H9 (cell line): ENCODE measurements at regions not wholly inside any gene's neighbourhood (a gene's known extent, or its start where the extent isn't known, plus 50 kb on each side); places are given as distances from the start of the nearest gene placed in this dataset.

Experiments
- DNase-seq: peaks from one replicate; pipeline ENCODE4 v3.0.0-alpha.2; 2017
- H2AFZ ChIP-seq: one replicate; pipeline ENCODE4 v1.6.1; 2013; ENCODE audit warnings: mild to moderate bottlenecking, low read length, control low read depth, moderate library complexity
- H2AK5ac ChIP-seq: 2 replicates; pipeline ENCODE4 v1.6.1; 2013; ENCODE audit warnings: low read length, control low read depth, mixed read lengths; ENCODE audit not compliant: insufficient read length
- H2BK120ac ChIP-seq: one replicate; pipeline ENCODE4 v1.6.1; 2013; ENCODE audit warnings: low read depth, mild to moderate bottlenecking, low read length, control low read depth, inconsistent platforms; ENCODE audit not compliant: poor library complexity, severe bottlenecking
- H2BK12ac ChIP-seq: 2 replicates; pipeline ENCODE4 v1.6.1; 2013; ENCODE audit warnings: low read length, control low read depth, mixed read lengths, low read depth; ENCODE audit not compliant: insufficient read length
- H2BK15ac ChIP-seq: 2 replicates; pipeline ENCODE4 v1.6.1; 2013; ENCODE audit warnings: low read depth, low read length, control low read depth
- H2BK20ac ChIP-seq: one replicate; pipeline ENCODE4 v1.6.1; 2013; ENCODE audit warnings: low read depth, mild to moderate bottlenecking, low read length, control low read depth, inconsistent platforms; ENCODE audit not compliant: poor library complexity, severe bottlenecking
- H2BK5ac ChIP-seq: 2 replicates; pipeline ENCODE4 v1.6.1; 2013; ENCODE audit warnings: low read length, control low read depth, mixed read lengths; ENCODE audit not compliant: insufficient read length
- H3K14ac ChIP-seq: 2 replicates; pipeline ENCODE4 v1.6.1; 2013; ENCODE audit warnings: low read length, control low read depth; ENCODE audit not compliant: insufficient read depth
- H3K18ac ChIP-seq: 2 replicates; pipeline ENCODE4 v1.6.1; 2013; ENCODE audit warnings: low read depth, mild to moderate bottlenecking, mixed read lengths, low read length, control low read depth; ENCODE audit not compliant: insufficient read length
- H3K23ac ChIP-seq: 2 replicates; pipeline ENCODE4 v1.6.1; 2013; ENCODE audit warnings: low read length, control low read depth, mixed read lengths, low read depth; ENCODE audit not compliant: insufficient read length
- H3K23me2 ChIP-seq: 2 replicates; pipeline ENCODE4 v1.6.1; 2013; ENCODE audit warnings: low read depth, mild to moderate bottlenecking, mixed read lengths, low read length, control low read depth; ENCODE audit not compliant: insufficient read length, poor library complexity, severe bottlenecking
- H3K27ac ChIP-seq: 2 replicates; pipeline ENCODE4 v1.5.1; 2013; ENCODE audit warnings: low read length, control low read depth, mixed read lengths, low read depth; ENCODE audit not compliant: insufficient read length
- H3K27me3 ChIP-seq: 2 replicates; pipeline ENCODE4 v1.6.1; 2013; ENCODE audit warnings: low read length, control low read depth, inconsistent platforms; ENCODE audit not compliant: insufficient read depth
- H3K4ac ChIP-seq: 2 replicates; pipeline ENCODE4 v1.6.1; 2013; ENCODE audit warnings: low read depth, mild to moderate bottlenecking, control low read depth, inconsistent platforms, low read length, moderate library complexity
- H3K4me1 ChIP-seq: 2 replicates; pipeline ENCODE4 v1.6.1; 2013; ENCODE audit warnings: low read length, control low read depth, inconsistent platforms; ENCODE audit not compliant: insufficient read depth
- H3K4me2 ChIP-seq: 2 replicates; pipeline ENCODE4 v1.6.1; 2013; ENCODE audit warnings: low read length, control low read depth, mixed read lengths; ENCODE audit not compliant: insufficient read length, insufficient read depth
- H3K56ac ChIP-seq: 2 replicates; pipeline ENCODE4 v1.6.1; 2013; ENCODE audit warnings: low read depth, mild to moderate bottlenecking, mixed read lengths, low read length, control low read depth; ENCODE audit not compliant: insufficient read length
- H3K79me1 ChIP-seq: 2 replicates; pipeline ENCODE4 v1.6.1; 2013; ENCODE audit warnings: low read depth, mild to moderate bottlenecking, moderate library complexity, low read length, control low read depth, inconsistent platforms; ENCODE audit not compliant: insufficient read depth, poor library complexity, severe bottlenecking
- H3K79me2 ChIP-seq: 2 replicates; pipeline ENCODE4 v1.6.1; 2013; ENCODE audit warnings: low read length, control low read depth, inconsistent platforms; ENCODE audit not compliant: insufficient read depth
- H3K9ac ChIP-seq: 2 replicates; pipeline ENCODE4 v1.6.1; 2013; ENCODE audit warnings: low read length, control low read depth, mixed read lengths; ENCODE audit not compliant: insufficient read length; ENCODE audit errors: extremely low read depth
- H3K9me3 ChIP-seq: one replicate; pipeline ENCODE4 v1.6.1; 2013; ENCODE audit warnings: low read depth, low read length, inconsistent platforms; ENCODE audit not compliant: control insufficient read depth
- H3T11ph ChIP-seq: one replicate; pipeline ENCODE4 v1.6.1; 2013; ENCODE audit warnings: mild to moderate bottlenecking, low read length, control low read depth, inconsistent platforms
- H4K20me1 ChIP-seq: one replicate; pipeline ENCODE4 v1.6.1; 2013; ENCODE audit not compliant: control insufficient read depth, insufficient read length, insufficient read depth
- H4K5ac ChIP-seq: 2 replicates; pipeline ENCODE4 v1.6.1; 2013; ENCODE audit warnings: low read depth, mild to moderate bottlenecking, mixed read lengths, low read length, control low read depth; ENCODE audit not compliant: insufficient read length
- H4K8ac ChIP-seq: replicated peaks from 2 replicates; pipeline ENCODE4 v1.6.1; 2013; ENCODE audit warnings: low read length, control low read depth, mixed read lengths, low read depth; ENCODE audit not compliant: insufficient read length
- H4K91ac ChIP-seq: 2 replicates; pipeline ENCODE4 v1.6.1; 2013; ENCODE audit warnings: low read depth, mild to moderate bottlenecking, moderate library complexity, mixed read lengths, low read length, control low read depth; ENCODE audit not compliant: insufficient read length
- H3K27ac Mint-ChIP-seq, 3 experiments: 2 replicates in 2 of 3; 3 replicates in 1 of 3; pipeline ENCODE4 v1.8.0; 2020 to 2021; ENCODE audit warnings: mixed read lengths in 3 of 3, mild to moderate bottlenecking in 1 of 3, moderate library complexity in 1 of 3
- H3K27me3 Mint-ChIP-seq: 2 replicates; pipeline ENCODE4 v1.8.0; 2021; ENCODE audit warnings: low read depth, mild to moderate bottlenecking, moderate library complexity, mixed read lengths
- H3K36me3 Mint-ChIP-seq, 3 experiments: 2 replicates in 2 of 3; 3 replicates in 1 of 3; pipeline ENCODE4 v1.8.0; 2020 to 2021; ENCODE audit warnings: low read depth in 3 of 3, mixed read lengths in 3 of 3; ENCODE audit not compliant: insufficient read depth in 1 of 3
- H3K4me1 Mint-ChIP-seq, 2 experiments: 2 replicates each; pipeline ENCODE4 v1.8.0; 2020; ENCODE audit warnings: mixed read lengths in 2 of 2
- H3K4me3 Mint-ChIP-seq, 2 experiments: 2 replicates in 1 of 2; 3 replicates in 1 of 2; pipeline ENCODE4 v1.8.0; 2020 to 2021; ENCODE audit warnings: mild to moderate bottlenecking in 2 of 2, mixed read lengths in 2 of 2, moderate library complexity in 1 of 2
- H3K9me3 Mint-ChIP-seq, 2 experiments: 2 replicates in 1 of 2; 3 replicates in 1 of 2; pipeline ENCODE4 v1.8.0; 2020; ENCODE audit warnings: mild to moderate bottlenecking in 2 of 2, mixed read lengths in 2 of 2, moderate library complexity in 1 of 2
- CTCF ChIP-seq: fragments of 200-600 bp; sonication (generic); conservative IDR thresholded peaks from 3 replicates; pipeline ENCODE4 v1.8.0; 2021; ENCODE audit warnings: antibody characterized with exemption, mild to moderate bottlenecking
- WGBS: extraction: QIAGEN DNeasy Blood & Tissue Kit; methylation state at CpG from one replicate; pipeline ENCODE4 v1.1.7; 2013; ENCODE audit warnings: missing lambda C conversion rate, low lambda C conversion rate, mixed read lengths; ENCODE audit not compliant: insufficient read length; ENCODE audit errors: extremely low coverage; 5-methylcytosine and 5-hydroxymethylcytosine counted together

DNA sequence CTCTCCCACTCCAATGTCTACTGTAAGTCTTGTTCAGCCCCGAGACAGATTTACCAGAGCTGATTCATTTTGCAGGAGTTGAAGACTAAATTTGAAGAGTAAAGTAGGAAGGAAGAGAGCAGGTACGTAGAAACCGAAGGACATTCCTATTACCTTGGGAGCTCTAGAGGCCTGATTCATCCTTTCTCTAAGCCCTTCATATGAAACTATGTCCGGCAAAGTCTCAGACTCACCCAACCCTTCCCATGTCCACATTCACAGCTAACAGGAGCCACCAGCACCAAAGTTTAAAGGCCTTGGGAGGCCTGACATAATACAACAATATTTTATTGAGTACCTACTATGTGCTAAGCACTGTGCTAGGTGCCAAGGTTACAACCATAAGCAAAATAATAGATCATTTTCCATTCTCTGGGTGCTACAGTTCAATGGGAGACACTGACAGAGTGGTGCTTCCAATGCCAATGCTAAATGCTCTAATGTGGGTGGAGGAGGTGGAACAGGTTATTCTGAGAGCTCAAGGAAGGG is 86.6 kb downstream of the PHLDA1 start:
- H3K27ac ChIP-seq = peak overlapping the region; percentile 97

More for the DNA sequence above, 86.6 kb downstream of the PHLDA1 start:
- Histone ChIP-seq H2BK120ac (peak overlapping the region; percentile 86), H3K9me3 (no peaks in the 10 kb centered on the region), H3K56ac (no peak overlapping the region), H3K23me2 (no peaks in the 10 kb centered on the region), H4K8ac (no peak overlapping the region), H4K20me1 (no peaks in the 10 kb centered on the region), H3K4me1 (peaks cover 7% of the 10 kb centered on the region; the same call in 1 of the 2 replicates), H3K79me1 (no peaks in the 10 kb centered on the region), H3K4ac (peak overlapping the region; percentile 71; the same call in 1 of the 2 replicates), H3K79me2 (no peaks in the 10 kb centered on the region), H4K91ac (peak overlapping the region; percentile 91), H3K27me3 (no peaks in the 10 kb centered on the region), H2AFZ (no peak overlapping the region), H2BK5ac (peak overlapping the region; percentile 41), H2BK20ac (no peak overlapping the region), H2BK12ac (peak overlapping the region; percentile 98), H3K18ac (peak overlapping the region; percentile 60), H2BK15ac (no peak overlapping the region), H2AK5ac (peak overlapping the region; percentile 93), H3T11ph (peak overlapping the region; percentile 5), H3K23ac (no peak overlapping the region), H3K14ac (peak overlapping the region; percentile 36; the same call in 1 of the 2 replicates), H3K4me2 (peak overlapping the region; percentile 29), H3K9ac (no peak overlapping the region), H4K5ac (no peak overlapping the region)
- Mint-ChIP-seq H3K36me3 (peaks cover 6 to 16% (median 6%) of the 10 kb centered on the region in 3 experiments), H3K27me3 (no peaks in the 10 kb centered on the region), H3K4me3 (no peak overlapping the region; a peak in 3 of 5 replicates), H3K9me3 (peaks cover 9 to 14% of the 10 kb centered on the region in 2 experiments), H3K4me1 (peaks cover 24 to 32% of the 10 kb centered on the region in 2 experiments), H3K27ac (peak overlapping the region; percentile 97 to 98 (median 97))
- no peak for DNase-seq
- WGBS = no CpG with 5 or more reads among the region's 4 CpGs
- TF ChIP-seq CTCF = no peak
